OCI-LY7 (cell line): ENCODE measurements at regions not wholly inside any gene's neighbourhood (a gene's known extent, or its start where the extent isn't known, plus 50 kb on each side); places are given as distances from the start of the nearest gene placed in this dataset.
"Not testable (repeated sequence)": the region's sequence is repeated elsewhere in the genome, so short reads cannot be mapped to it uniquely, and the experiment has no call there.

Experiments
- BruUV-seq: library from RNA; stranded (reverse); fragments of 400-500 nt; replicated peaks from 2 replicates; lab custom pipeline; 2021; lab: Mats Ljungman, UMichigan
- CTCF ChIA-PET: fragments of 300-600 bp; sonication (Branson Sonifier 250); formaldehyde crosslinking; loops from one replicate; lab custom pipeline; 2022; ENCODE audit warnings: antibody characterized with exemption; ENCODE audit not compliant: unreplicated experiment; lab: Charles Lee
- POLR2A ChIA-PET: fragments of 300-600 bp; sonication (Branson Sonifier 250); formaldehyde crosslinking; loops from one replicate; lab custom pipeline; 2022; ENCODE audit warnings: antibody characterized with exemption; lab: Charles Lee
- DNase-seq: peaks from one replicate; pipeline ENCODE4 v3.0.0-alpha.2; 2015; ENCODE audit warnings: low spot score
- H2AFZ ChIP-seq: fragments of 200-600 bp; sonication (generic), shearing (Covaris generic); 2 replicates; pipeline ENCODE4 v1.6.1; 2014; ENCODE audit warnings: mild to moderate bottlenecking, antibody characterized with exemption, low read length, moderate library complexity
- H3K27ac ChIP-seq: fragments of 200-600 bp; sonication (generic); 2 replicates; pipeline ENCODE4 v1.5.1; 2014; ENCODE audit warnings: mixed run types, low read depth, mild to moderate bottlenecking, moderate library complexity, low read length, inconsistent platforms; ENCODE audit not compliant: poor library complexity, severe bottlenecking
- H3K36me3 ChIP-seq: fragments of 200-600 bp; sonication (generic); 2 replicates; pipeline ENCODE4 v1.6.1; 2014; ENCODE audit warnings: mild to moderate bottlenecking, antibody characterized with exemption, low read length, moderate library complexity, mixed read lengths; ENCODE audit not compliant: insufficient read depth
- H3K4me1 ChIP-seq: fragments of 200-600 bp; sonication (generic); 2 replicates; pipeline ENCODE4 v1.5.1; 2014; ENCODE audit warnings: mild to moderate bottlenecking, low read length; ENCODE audit not compliant: insufficient read depth, poor library complexity, severe bottlenecking
- H3K4me2 ChIP-seq: fragments of 200-600 bp; sonication (generic); 2 replicates; pipeline ENCODE4 v1.6.1; 2014; ENCODE audit warnings: mild to moderate bottlenecking, low read length
- H3K4me3 ChIP-seq: fragments of 200-600 bp; sonication (generic); 2 replicates; pipeline ENCODE4 v1.5.1; 2014; ENCODE audit warnings: mild to moderate bottlenecking, low read depth, low read length; ENCODE audit not compliant: poor library complexity, severe bottlenecking
- H3K79me2 ChIP-seq: fragments of 200-600 bp; sonication (generic); 2 replicates; pipeline ENCODE4 v1.6.1; 2016; ENCODE audit warnings: low read depth, mild to moderate bottlenecking, low read length, moderate library complexity, mixed read lengths; ENCODE audit not compliant: insufficient read depth
- H3K9me2 ChIP-seq: fragments of 200-600 bp; sonication (generic); 2 replicates; pipeline ENCODE4 v1.6.1; 2016; ENCODE audit warnings: mild to moderate bottlenecking, low read length, mixed read lengths; ENCODE audit not compliant: insufficient read depth
- H3K9me3 ChIP-seq: fragments of 200-600 bp; sonication (generic); 2 replicates; pipeline ENCODE4 v1.6.1; 2014; ENCODE audit warnings: mild to moderate bottlenecking, mixed run types, low read length, mixed read lengths
- H4K20me1 ChIP-seq: fragments of 200-600 bp; sonication (generic); 2 replicates; pipeline ENCODE4 v1.6.1; 2014; ENCODE audit warnings: mild to moderate bottlenecking, antibody characterized with exemption, low read length, moderate library complexity, mixed read lengths; ENCODE audit not compliant: insufficient read depth
- EZH2phosphoT487 ChIP-seq: fragments of 200-600 bp; sonication (generic); IDR thresholded peaks from 2 replicates; pipeline ENCODE4 v1.6.1; 2018; ENCODE audit warnings: low read depth, borderline replicate concordance, mild to moderate bottlenecking, mixed run types, antibody characterized with exemption, low read length, moderate library complexity, mixed read lengths
- intact Hi-C: fragments of 100-400 bp; cut with micrococcal nuclease; formaldehyde crosslinking; loops from one replicate; pipeline ENCODE4 v1.10.0; 2022; ENCODE audit not compliant: unreplicated experiment
- TF ChIP-seq, protein P1 (sequence below): fragments of 200-600 bp; sonication (generic); conservative IDR thresholded peaks from 2 replicates; pipeline ENCODE4 v1.5.1; 2014; ENCODE audit warnings: mild to moderate bottlenecking, antibody characterized with exemption, low read length, moderate library complexity, mixed read lengths

DNA sequence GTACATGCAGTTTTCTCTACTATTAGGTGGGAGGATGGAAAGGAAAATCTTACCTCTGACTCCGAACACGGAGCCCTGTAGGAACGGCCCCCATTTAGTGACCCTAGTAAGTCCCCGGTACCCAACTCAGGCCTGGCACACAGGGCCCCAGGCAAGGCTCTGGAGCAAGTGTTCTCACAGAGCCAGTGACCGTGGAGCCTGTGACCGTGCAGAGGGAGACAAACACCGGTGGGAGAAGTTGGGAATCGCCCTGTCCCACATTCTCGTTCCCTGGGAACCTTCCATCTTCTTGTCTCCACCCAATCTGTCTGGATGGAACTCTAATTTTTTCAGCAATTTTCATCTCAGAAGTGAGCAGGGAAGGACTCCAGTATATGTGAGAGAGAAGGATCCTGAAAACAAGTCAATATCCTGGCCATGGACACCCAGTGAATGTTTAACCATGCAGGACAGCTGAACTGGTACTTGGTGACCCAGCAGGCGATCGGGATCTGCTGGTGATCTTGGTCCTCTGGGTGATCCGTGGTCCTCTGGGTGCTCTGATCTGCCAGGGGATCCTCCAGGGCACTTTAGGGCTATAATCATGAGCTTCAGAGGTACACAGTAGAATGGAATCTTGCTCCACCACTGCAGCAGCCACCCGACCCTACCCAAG, 348.6 kb upstream of the ID2 start:
- no peaks in the 10 kb centered on the region for H3K36me3 ChIP-seq
- no peaks in the 10 kb centered on the region for H4K20me1 ChIP-seq
- H3K4me2 ChIP-seq = no peak overlapping the region
- no peak overlapping the region for H3K27ac ChIP-seq
- H3K9me2 ChIP-seq = no peaks in the 10 kb centered on the region
- TF ChIP-seq, protein P1, sequence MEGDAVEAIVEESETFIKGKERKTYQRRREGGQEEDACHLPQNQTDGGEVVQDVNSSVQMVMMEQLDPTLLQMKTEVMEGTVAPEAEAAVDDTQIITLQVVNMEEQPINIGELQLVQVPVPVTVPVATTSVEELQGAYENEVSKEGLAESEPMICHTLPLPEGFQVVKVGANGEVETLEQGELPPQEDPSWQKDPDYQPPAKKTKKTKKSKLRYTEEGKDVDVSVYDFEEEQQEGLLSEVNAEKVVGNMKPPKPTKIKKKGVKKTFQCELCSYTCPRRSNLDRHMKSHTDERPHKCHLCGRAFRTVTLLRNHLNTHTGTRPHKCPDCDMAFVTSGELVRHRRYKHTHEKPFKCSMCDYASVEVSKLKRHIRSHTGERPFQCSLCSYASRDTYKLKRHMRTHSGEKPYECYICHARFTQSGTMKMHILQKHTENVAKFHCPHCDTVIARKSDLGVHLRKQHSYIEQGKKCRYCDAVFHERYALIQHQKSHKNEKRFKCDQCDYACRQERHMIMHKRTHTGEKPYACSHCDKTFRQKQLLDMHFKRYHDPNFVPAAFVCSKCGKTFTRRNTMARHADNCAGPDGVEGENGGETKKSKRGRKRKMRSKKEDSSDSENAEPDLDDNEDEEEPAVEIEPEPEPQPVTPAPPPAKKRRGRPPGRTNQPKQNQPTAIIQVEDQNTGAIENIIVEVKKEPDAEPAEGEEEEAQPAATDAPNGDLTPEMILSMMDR = no peak
- no peak for TF ChIP-seq EZH2phosphoT487
- intact Hi-C loops = no loop called here
- no peaks in the 10 kb centered on the region for H3K9me3 ChIP-seq
- ChIA-PET POLR2A (interaction anchor here (2.0 kb wide), 1 partner anchor 10 kb away, joined by 4 read pairs; no protein-coding TSS in a partner anchor), CTCF (interaction anchor here (0.6 kb wide), 1 partner anchor 204 kb away, joined by 3 read pairs; no protein-coding TSS in a partner anchor)
- H3K4me1 ChIP-seq = peaks cover 20% of the 10 kb centered on the region
- H3K4me3 ChIP-seq = no peak overlapping the region
- BruUV-seq = no TSS peak
- H2AFZ ChIP-seq = no peak overlapping the region
- DNase-seq = no peak
- no peaks in the 10 kb centered on the region for H3K79me2 ChIP-seq

- H2AFZ ChIP-seq, DNase-seq, H3K4me3 ChIP-seq, H3K27ac ChIP-seq, H3K79me2 ChIP-seq, BruUV-seq, H3K9me2 ChIP-seq, H3K9me3 ChIP-seq, CTCF ChIA-PET, H3K36me3 ChIP-seq, H4K20me1 ChIP-seq, H3K4me2 ChIP-seq, intact Hi-C loops: not testable (repeated sequence)
- POLR2A ChIA-PET = interaction anchor here (0.6 to 2.0 kb wide), 2 partner anchors 11 to 361 kb away, joined by 3 to 4 read pairs; no protein-coding TSS in a partner anchor
- peaks cover 20% of the 10 kb centered on the region for H3K4me1 ChIP-seq
Measured at GRCh38 chr2:8333832-8334187, 348.0 kb upstream of the ID2 start.

DNA sequence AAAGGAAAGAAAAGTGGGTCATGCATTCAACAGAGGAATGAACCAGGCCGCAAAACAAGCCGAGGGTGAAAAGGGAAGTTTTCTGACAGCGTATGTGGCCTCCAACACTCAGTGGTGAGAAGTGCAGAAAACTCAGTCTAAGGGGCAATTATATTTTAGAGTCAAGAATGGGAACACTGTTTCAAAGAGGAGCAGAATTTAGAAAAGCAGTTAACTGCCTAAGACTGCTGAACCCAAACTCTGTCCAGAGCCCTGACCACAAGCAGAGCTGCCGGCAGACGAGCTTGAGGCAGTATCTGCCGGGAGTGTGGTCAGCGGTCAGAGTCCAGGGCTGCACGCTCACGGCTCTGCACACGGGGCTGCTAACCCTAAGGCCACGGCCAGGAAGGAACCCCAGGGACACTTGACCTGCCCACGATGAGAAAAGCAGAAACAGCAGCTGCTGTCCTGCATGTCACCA, 347.0 kb upstream of the ID2 start:
- H3K9me2 ChIP-seq = no peaks in the 10 kb centered on the region
- no peaks in the 10 kb centered on the region for H3K36me3 ChIP-seq
- no peak overlapping the region for H3K4me3 ChIP-seq
- CTCF ChIA-PET = no interaction called here
- peaks cover 20% of the 10 kb centered on the region for H3K4me1 ChIP-seq
- DNase-seq = no peak
- intact Hi-C loops = no loop called here
- no peak for TF ChIP-seq EZH2phosphoT487
- TF ChIP-seq, protein P1 = no peak
- H3K79me2 ChIP-seq = no peaks in the 10 kb centered on the region
- no peak overlapping the region for H3K4me2 ChIP-seq
- H4K20me1 ChIP-seq = no peaks in the 10 kb centered on the region
- H3K9me3 ChIP-seq = no peaks in the 10 kb centered on the region
- H3K27ac ChIP-seq = no peak overlapping the region
- BruUV-seq = no TSS peak
- POLR2A ChIA-PET = no interaction called here
- H2AFZ ChIP-seq = no peak overlapping the region
